Motor neuron (in vitro differentiated cells): ENCODE measurements at regions not wholly inside any gene's neighbourhood (a gene's known extent, or its start where the extent isn't known, plus 50 kb on each side); places are given as distances from the start of the nearest gene placed in this dataset.
A peak's percentile ranks its signal among the peaks of the same experiment; 100 is the strongest.

Source experiments
- ATAC-seq, 8 experiments: fragments of 200-7000 bp; cut with Tn5 transposase; replicated peaks in 6 of 8; 2 replicates each; pipeline ENCODE4 v1.8.0; 2021; ENCODE audit warnings: mild to moderate bottlenecking in 8 of 8, moderate library complexity in 8 of 8
- H3K27ac ChIP-seq, 2 donors: fragments of 250-450 bp; sonication (Bioruptor Pico); 2 replicates each; pipeline ENCODE4 v1.9.0; 2021; ENCODE audit warnings: antibody characterized with exemption in 2 of 2, mild to moderate bottlenecking in 2 of 2, moderate library complexity in 1 of 2
- H3K4me1 ChIP-seq, 2 donors: fragments of 250-450 bp; sonication (Bioruptor Pico); replicated peaks in 1 of 2; 2 replicates each; pipeline ENCODE4 v1.6.1; 2021; ENCODE audit warnings: antibody characterized with exemption in 2 of 2, mild to moderate bottlenecking in 2 of 2, moderate library complexity in 1 of 2
- H3K4me3 ChIP-seq, 5 donors: fragments of 250-450 bp; sonication (Bioruptor Pico); 2 replicates each; pipeline ENCODE4 v1.9.0; 2021; ENCODE audit warnings: antibody characterized with exemption in 5 of 5, mild to moderate bottlenecking in 5 of 5, moderate library complexity in 4 of 5
- WGBS, 10 experiments: fragments of 450-650 bp; shearing (Covaris generic); methylation state at CpG; one replicate each; pipeline ENCODE4 v1.0.0; 2022; 5-methylcytosine and 5-hydroxymethylcytosine counted together
- in situ Hi-C, 9 experiments: fragments of 400-800 bp; cut with MboI; loops; one replicate each; pipeline ENCODE4 v1.15.0; 2021; ENCODE audit warnings: low sequenced_read_pairs in 9 of 9, low pct_unique_long_range_greater_than_20kb in 2 of 9; ENCODE audit not compliant: unreplicated experiment in 9 of 9

- 70 to 100% (median 92%) methylated on average over 1 to 21 of the region's 29 CpGs; no CpG with 5 or more reads in 3 of the 10 experiments for WGBS, 10 experiments
- Histone ChIP-seq H3K4me1 (no peaks in the 10 kb centered on the region), H3K27ac (no peak overlapping the region), H3K4me3 (no peak overlapping the region)
- in situ Hi-C loops: no loop called here
- no peak for ATAC-seq
These were observed 67.0 kb upstream of the PCGF5 start for GRCh38 chr10:91153508-91153907.

- H3K4me1 ChIP-seq: no peaks in the 10 kb centered on the region
- no peak for ATAC-seq
- H3K27ac ChIP-seq: no peak overlapping the region
- 17 to 100% (median 65%) methylated on average over 1 to 2 of the region's 2 CpGs; no CpG with 5 or more reads in 1 of the 10 experiments for WGBS, 10 experiments
- in situ Hi-C loops: no loop called here
- no peak overlapping the region for H3K4me3 ChIP-seq
These were observed 65.6 kb upstream of the PCGF5 start for GRCh38 chr10:91154842-91155241.

- no peak for ATAC-seq
- in situ Hi-C loops: no loop called here
- Histone ChIP-seq H3K4me3 (no peak overlapping the region), H3K27ac (no peak overlapping the region), H3K4me1 (no peaks in the 10 kb centered on the region)
- 0 to 84% (median 57%) methylated on average over 1 to 2 of the region's 2 CpGs; no CpG with 5 or more reads in 1 of the 10 experiments for WGBS, 10 experiments
These were observed 64.3 kb upstream of the PCGF5 start for GRCh38 chr10:91156196-91156595.

DNA sequence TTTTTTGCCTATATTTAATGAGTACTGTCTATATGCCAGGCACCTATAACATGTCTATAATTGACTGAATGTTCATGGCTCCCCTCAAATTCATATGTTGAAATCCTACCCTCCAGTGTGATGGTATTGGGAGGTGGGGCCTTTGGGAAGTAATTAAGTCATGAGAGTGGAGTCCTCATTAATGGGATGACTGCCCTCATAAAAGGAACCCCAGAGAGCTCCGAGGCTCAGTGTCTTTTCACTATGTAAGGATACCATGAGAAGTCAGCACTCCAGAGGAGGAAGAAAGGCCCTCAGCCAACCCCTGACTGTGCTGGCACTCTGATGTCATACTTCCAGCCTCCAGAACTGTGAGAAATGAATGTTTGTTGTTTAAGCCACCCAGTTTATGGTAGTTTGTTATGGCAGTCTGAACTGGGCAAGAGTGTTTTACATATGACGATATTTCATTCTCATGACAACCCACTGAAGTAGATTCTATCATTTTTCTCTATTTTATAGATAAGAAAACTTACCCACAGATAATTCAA is 61.1 kb upstream of the PCGF5 start:
- WGBS, 10 experiments: 20 to 67% (median 57%) methylated on average over 1 to 2 of the region's 2 CpGs; no CpG with 5 or more reads in 3 of the 10 experiments

GRCh38 chr10:91162050-91162494 is 58.4 kb upstream of the PCGF5 start:
- in situ Hi-C loops: no loop called here
- 43 to 83% (median 43%) methylated on average over 1 to 4 of the region's 13 CpGs; no CpG with 5 or more reads in 7 of the 10 experiments for WGBS, 10 experiments
- ATAC-seq: peak in 6 of 8 experiments; percentile 0 to 13 (median 3)

More for the DNA sequence above, 61.1 kb upstream of the PCGF5 start:
- no peak for ATAC-seq
- no peaks in the 10 kb centered on the region for H3K4me1 ChIP-seq
- H3K27ac ChIP-seq: no peak overlapping the region
- no peak overlapping the region for H3K4me3 ChIP-seq
- in situ Hi-C loops: no loop called here

DNA sequence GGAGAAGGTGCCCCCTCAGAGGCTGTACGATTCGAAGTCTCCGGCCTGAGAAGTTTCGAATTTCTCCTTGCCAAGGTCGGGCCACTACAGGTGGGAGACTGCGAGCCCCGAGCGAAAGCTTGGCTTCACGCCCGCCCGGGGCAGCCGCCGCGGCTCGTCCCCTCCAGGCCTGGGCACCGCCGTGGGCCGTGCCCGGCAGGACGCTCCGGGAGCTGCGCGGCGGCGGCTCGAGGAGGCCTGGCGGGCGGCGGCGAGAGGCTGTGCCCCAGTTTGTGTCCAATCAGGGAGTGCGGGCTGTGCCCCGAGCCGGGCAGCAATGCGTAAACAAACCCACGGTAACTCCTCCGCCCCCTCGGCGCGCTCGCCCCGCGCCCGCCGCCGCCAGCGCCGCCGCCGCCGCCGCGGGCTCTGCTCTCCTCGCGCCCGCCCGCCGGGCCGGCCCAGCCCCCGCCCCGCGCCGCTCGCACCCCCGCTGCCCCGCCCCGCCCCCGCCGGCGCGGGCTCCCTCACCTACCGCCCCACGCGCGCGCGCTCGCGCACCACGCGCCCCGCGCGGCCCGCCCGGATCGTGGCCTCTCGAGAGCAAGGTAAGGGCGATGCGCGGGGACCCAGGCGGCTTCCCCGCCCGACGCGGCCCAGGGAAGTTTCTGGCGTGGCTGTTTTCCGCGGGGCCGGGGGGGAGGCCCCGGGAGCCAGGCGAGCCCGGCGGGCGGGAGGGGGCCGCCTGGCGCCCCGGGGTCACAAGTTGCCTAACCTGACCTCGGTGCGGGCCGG is 57.8 kb upstream of the PCGF5 start:
- H3K4me3 ChIP-seq: peak overlapping the region; percentile 70 to 99 (median 87)
- H3K4me1 ChIP-seq: no peaks in the 10 kb centered on the region
- in situ Hi-C loops: no loop called here
- ATAC-seq: peak; percentile 47 to 77 (median 71)
- 0% methylated on average over 2 of the region's 110 CpGs; no CpG with 5 or more reads in 9 of the 10 experiments for WGBS, 10 experiments
- no peak overlapping the region for H3K27ac ChIP-seq

More at GRCh38 chr10:91162050-91162494, 58.4 kb upstream of the PCGF5 start:
- Histone ChIP-seq H3K4me3 (peak overlapping the region; percentile 70 to 99 (median 87)), H3K4me1 (no peaks in the 10 kb centered on the region), H3K27ac (no peak overlapping the region)

- in situ Hi-C loops: no loop called here
- ATAC-seq: peak; percentile 42 to 70 (median 62)
- 0% methylated on average over 2 of the region's 77 CpGs; no CpG with 5 or more reads in 9 of the 10 experiments for WGBS, 10 experiments
- Histone ChIP-seq H3K4me3 (peak overlapping the region; percentile 70 to 99 (median 87)), H3K4me1 (no peaks in the 10 kb centered on the region), H3K27ac (no peak overlapping the region)
These were observed 57.1 kb upstream of the PCGF5 start for GRCh38 chr10:91163269-91163868.

DNA sequence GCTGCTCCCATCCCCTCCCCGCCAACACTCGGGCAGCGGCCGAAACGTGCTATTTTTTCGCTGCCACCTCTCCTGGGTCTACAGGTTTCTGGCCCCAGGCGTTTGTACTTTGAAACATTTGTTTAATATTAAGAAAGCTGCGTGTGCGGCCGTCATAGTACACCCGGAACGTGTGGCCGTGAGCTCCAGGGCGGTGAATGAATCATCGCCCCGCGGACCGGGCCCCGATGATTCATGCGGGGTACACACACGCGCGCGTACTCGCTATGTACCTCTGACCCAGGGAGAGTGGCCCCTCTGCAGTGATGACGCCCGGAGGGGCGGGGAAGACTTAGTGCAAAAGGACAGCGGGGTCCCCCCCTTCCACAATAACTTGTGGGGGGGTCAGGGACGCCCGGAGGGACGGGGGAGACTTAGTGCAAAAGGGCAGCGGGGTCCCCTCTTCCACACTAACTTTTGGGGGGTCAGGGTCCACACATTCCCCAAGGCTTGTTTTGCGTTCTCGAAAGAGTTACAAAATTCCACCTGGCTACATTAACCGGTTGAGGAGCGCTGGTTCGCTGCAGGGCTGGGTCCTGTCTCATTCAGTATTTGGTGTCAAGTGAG is 56.5 kb upstream of the PCGF5 start:
- H3K27ac ChIP-seq: no peak overlapping the region
- WGBS, 10 experiments: 4 to 25% (median 14%) methylated on average over 1 to 7 of the region's 38 CpGs; no CpG with 5 or more reads in 5 of the 10 experiments
- peak; percentile 22 to 76 (median 70) for ATAC-seq
- H3K4me1 ChIP-seq: no peaks in the 10 kb centered on the region
- peak overlapping the region; percentile 70 to 99 (median 87) for H3K4me3 ChIP-seq
- in situ Hi-C loops: no loop called here

DNA sequence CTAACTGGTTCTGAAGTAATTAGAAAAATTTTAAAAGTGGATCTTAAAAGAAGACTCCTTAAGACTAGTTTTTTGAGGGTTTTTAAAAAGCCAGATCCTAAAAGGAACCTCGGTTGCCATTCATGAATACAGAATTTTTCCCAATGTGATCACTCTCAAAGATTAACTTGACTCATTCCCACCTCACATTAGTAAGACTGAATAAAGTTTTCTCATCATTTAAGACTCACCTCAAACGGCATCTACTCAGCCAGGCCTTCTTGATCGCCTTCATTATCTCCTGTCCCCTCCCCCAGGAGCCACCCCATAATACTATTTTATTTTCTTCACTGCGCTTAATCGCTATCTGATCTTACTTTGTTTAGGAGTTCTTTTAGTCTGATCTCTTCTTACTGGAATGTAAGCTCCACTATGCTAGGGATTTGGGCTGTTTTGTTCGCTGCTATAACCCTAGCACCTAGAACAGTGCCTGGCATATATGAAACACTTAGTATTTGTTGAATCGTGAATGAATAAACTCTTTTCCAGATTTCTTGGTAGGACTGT is 55.9 kb upstream of the PCGF5 start:
- no peak for ATAC-seq
- H3K4me1 ChIP-seq: no peaks in the 10 kb centered on the region
- H3K4me3 ChIP-seq: no peak overlapping the region
- H3K27ac ChIP-seq: no peak overlapping the region
- in situ Hi-C loops: no loop called here
- 39 to 85% (median 58%) methylated on average over 1 to 7 of the region's 7 CpGs for WGBS, 10 experiments

DNA sequence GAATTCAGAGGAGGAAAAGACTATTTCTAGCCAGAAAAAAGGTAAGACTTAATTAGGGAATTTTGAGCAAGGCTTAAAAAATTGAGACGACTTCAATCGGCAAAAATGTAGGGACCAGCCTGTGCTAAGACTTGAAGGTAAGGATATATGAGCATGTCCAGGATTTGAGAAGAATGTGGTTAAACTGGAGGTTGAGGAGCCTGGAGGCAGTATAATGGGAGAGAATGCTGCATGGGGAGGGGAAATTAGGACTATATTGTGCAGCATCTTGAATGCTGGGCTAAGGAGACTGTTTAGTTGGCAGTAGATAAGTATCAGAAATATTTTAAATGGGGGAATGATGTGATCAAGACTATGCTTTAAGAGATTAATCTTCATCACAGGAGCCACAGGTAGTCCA is 53.1 kb upstream of the PCGF5 start:
- WGBS, 10 experiments: 70 to 100% (median 83%) methylated on average over 2 of the region's 2 CpGs; no CpG with 5 or more reads in 2 of the 10 experiments
- in situ Hi-C loops: no loop called here

GRCh38 chr10:91170418-91170817 is 50.0 kb upstream of the PCGF5 start:
- 57 to 100% (median 82%) methylated on average over 1 of the region's 1 CpG; no CpG with 5 or more reads in 4 of the 10 experiments for WGBS, 10 experiments
- Histone ChIP-seq H3K27ac (no peak overlapping the region), H3K4me1 (no peaks in the 10 kb centered on the region), H3K4me3 (no peak overlapping the region)
- in situ Hi-C loops: no loop called here
- no peak for ATAC-seq

More for the DNA sequence above, 53.1 kb upstream of the PCGF5 start:
- Histone ChIP-seq H3K27ac (no peak overlapping the region), H3K4me1 (no peaks in the 10 kb centered on the region), H3K4me3 (no peak overlapping the region)
- ATAC-seq: no peak
